ENCODE measurements at regions not wholly inside any gene's neighbourhood (a gene's known extent, or its start where the extent isn't known, plus 50 kb on each side); places are given as distances from the start of the nearest gene placed in this dataset.
"Not testable (repeated sequence)": the region's sequence is repeated elsewhere in the genome, so short reads cannot be mapped to it uniquely, and the experiment has no call there.

DNA sequence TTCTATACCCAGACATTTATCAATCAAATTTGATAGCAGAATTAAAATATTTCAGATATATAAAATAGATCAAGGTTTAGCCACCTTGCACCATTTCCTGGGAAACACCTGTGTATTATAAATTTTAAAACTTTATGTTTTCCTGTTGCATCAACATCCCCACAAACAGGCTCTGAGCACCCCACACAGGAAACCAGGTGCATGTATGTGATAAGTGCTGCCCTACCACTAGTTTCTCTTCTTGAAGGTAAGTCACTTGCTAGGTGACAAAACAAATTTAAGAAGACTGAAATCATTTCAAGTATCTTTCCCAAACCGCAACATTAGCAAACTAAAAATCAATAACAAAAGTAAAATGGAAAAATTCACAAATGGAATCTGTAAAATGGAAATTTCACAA, 496.1 kb upstream of the CCDC54 start:
- no peak for DNase-seq (ENCODE audit: low spot score)

DNA sequence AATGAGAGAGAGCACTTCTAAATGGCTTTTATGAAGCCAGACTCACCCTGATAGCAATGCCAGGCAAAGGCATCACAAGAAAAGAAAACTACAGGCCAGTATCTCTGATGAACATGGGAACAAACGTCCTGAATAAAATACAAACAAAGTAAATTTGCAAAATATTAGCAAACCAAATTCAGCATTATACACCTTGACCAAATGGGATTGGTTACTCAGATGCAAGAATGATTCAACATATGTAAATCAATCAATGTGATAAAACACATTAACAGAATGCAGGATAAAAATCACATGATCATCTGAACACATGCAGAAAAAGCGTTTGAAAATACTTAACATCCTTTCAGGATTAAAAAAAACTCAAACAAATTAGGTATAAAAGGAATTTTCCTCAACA, 494.9 kb upstream of the CCDC54 start:
- DNase-seq (ENCODE audit: low spot score): no peak

DNA sequence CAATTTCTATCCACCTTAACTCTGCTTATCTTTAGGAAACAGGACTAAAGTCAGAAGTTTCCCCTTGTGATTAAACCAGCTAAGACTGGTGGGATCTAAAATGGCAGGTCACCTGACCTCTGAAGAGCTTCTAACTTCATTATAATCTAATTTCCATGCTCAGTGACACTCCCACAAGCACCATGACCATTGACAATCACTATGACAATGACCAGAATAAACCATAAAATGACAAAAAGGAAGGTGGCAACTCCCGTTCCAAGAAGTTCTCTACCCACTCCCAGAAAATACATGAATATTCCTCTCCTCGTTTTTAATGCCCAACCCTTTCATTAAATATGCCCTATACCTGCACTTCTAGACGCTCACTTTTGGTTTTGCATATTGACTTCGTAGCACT, 471.2 kb upstream of the CCDC54 start:
- DNase-seq (ENCODE audit: low spot score): no peak

DNA sequence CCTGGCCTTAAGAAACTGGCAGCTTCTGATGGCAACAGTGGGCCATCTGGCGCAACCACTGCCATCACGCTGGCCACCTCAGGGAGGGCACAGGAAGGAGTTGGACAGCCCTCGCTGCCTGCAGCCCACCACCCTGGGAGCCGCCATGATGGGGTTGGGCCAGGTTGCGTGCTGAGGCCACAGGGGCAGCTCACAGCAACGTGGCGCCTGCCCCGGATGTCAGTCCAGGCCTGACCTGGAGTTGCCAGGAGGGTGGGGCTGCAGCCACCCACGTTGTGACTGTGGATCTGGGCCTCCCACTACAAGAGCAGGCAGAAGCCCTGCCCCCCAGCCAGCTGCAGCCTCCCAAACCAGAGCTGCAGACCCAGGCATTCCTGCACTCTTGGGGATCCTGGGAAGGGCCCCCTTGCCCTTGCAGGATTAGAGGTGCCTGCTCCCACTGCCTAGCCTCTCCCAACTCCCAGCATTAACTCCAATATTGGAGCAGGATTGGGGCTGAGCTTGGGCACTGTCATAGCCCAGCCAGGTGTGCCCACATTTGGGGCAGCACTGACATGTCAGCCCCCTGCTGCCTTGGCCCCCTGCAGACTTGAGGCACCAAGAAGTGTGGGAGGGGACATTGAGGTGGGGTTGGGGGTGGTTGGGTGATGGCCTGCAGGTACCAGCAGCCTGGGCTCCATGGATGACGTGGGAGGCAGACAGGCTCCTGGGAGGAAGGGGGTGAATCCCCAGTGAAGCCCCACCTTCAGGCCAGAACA, 468.9 kb upstream of the CCDC54 start:
- DNase-seq (ENCODE audit: low spot score): no peak

DNA sequence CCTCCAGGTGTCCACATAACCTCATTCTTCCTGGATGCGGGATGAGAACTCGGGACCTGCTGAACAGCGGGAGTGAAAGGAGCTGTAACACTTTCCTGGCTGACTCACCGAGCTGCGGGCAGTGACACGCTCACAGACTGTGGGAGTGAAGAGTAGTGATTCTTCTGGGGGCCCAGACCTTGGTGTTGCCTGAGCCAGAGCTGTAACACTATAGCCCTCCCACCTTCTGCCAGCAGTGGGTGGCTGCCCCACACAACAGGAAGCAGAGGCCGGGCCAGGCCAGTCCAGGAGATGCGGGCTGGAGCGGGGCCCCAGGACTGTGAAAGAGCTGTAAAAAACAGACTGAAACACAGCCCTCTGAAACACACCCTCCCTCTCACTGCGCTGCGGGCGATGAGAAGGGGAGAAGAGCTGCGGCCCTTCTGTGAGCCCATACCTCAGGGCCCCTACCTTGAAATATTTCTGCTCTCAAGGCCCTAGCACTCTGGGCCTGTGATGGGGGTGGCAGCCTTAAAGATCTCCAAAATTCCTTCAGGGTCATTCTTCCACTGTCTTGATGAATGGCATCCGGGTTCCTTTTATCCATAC, 464.0 kb upstream of the CCDC54 start:
- no peak for DNase-seq (ENCODE audit: low spot score)

DNA sequence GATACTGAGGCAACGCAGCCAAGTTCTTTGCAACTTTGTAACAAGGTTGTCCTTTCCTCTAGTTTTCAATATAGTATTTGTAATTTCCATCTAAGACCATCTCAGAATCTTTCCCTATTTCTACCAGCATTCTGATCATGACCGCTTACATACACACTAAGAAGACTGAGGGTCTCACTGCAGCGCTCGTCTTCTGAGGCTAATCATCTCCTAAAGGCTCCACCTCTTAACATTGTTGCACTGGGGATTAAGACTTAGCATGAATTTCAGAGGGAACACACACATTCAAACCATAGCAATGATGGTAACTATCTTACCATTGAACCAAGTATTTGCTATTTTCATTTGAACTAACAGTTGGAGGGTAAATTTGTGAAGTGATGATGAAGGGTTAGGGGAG, 463.3 kb upstream of the CCDC54 start:
- DNase-seq (ENCODE audit: low spot score): no peak

DNA sequence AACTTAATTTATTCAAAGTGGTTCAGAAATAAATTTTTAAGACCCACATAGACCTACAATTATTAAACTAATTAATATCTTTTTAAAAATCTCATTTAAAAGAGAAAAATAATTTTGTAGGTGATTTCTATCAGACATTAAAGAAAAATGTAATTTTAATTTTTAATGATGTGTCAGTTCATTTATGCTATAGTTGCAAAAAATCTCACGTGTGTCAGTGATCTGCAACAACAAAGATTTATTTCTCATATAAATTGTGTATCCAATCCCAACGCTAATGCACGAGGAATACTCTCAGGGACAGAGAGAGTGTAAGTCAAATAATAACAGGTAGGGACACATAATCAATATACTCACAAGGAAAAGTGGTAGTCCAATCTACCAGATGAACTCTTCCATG, 456.6 kb upstream of the CCDC54 start:
- no peak for DNase-seq (ENCODE audit: low spot score)

DNA sequence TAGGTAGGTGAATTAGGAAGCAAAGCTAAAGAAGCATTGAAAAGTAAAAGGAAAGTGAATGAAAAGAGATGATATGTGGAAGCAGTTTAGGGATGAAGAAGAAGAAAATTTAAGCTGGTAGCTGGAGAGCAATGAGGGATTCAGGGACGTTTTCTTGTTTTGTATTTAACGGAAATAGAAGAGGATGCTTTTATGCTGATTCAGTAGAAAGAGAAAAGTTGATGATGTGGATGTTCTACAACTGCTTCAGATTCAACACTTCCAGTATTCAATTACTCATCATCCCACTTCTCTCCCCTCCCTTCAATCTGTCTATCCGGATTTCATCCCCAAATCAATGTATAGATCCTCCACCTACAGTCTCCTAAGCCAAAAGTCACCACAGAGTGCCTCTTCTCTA, 448.2 kb upstream of the CCDC54 start:
- no peak for DNase-seq (ENCODE audit: low spot score)

DNA sequence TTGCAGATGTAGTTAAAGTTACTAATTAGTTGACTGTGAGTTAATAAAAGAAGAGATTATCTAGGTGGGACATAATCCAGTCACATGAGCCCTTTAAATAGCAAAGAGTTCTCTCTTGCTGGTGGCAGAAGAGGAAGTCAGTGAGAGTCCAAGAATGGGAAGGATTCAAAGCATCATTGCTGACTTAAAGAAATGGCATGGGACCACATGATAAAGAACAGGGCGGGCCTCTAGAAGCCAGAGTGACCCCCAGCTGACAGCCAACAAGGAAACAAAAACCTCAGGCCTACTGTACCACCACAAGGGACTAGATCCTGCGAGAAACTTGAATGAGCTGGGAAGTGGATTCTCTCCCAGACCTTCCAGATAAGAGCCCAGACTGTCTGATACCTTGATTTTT, 447.2 kb upstream of the CCDC54 start:
- no peak for DNase-seq (ENCODE audit: low spot score)

DNA sequence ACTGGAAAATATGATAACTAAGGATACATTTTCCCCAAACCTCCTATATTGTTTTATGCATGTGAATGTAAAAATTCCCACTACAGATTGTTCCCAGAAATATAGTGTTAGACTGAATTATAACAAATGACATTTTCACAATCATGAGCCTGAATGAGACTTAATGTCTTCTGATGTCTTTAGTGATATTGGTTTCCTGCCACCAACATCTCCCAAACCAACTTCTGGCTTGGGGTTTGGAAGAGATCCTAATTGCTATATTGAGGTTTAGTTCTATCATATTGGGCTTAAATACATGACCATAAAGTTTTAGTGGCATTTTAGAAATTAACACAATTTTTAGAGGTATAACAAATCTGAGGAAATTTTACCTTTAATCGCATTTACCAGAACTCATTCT, 445.3 kb upstream of the CCDC54 start:
- no peak for DNase-seq (ENCODE audit: low spot score)

DNA sequence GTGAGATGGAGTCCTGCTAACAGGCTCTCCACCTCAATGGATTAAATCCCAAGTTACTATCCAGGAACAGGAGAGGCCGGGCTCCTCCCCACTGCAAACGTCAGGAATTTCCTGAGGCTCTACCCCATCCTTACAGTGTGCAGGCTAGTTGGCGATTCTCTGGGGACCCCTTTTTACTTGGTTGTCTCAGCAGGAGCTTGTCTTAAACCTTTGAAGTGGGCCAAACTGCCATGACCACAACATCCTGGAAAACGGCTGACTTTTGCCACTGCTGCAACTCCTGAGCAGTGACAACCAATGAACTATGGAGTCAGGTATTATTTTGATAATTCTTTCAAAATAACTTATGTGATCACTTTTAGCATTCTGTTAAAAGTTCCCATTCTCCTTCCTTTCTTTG, 440.9 kb upstream of the CCDC54 start:
- no peak for DNase-seq (ENCODE audit: low spot score)

DNA sequence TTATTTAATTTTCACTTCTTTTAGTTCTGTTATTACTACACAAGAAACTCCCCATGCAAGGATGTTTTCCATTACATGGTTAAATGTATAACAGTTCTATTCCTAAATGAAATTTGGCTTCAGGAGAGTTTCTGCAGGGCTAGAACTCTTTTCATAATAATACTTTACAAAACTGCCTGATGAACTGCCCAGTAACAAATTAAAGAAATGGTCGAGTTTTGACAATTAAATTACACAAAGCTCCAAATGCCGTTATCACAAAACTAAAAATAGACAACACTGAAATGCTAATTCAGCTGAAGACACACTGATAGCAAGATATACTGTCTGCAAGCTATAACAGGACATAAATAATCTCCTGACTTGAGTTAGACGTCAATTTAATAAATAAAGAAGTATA, 435.2 kb upstream of the CCDC54 start:
- no peak for DNase-seq (ENCODE audit: low spot score)

DNA sequence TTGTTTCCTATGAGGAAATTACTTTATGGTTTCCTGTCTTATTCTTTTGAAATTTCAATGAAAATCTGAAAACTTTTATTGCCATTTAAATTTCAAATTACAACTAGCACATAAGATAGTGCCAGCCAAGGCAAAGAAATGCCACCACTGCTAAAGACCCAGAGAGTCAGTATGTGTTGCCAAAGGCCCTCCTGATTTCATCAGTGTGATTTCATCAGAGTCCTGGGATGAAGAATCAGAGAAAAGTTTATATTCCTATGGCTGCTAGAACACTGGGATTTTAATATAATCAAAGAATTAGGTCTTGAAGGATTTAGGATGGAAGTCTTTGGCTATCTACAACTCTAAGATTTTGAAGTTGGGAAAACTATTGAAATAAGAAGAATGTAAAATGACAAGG, 434.2 kb upstream of the CCDC54 start:
- no peak for DNase-seq (ENCODE audit: low spot score)

DNA sequence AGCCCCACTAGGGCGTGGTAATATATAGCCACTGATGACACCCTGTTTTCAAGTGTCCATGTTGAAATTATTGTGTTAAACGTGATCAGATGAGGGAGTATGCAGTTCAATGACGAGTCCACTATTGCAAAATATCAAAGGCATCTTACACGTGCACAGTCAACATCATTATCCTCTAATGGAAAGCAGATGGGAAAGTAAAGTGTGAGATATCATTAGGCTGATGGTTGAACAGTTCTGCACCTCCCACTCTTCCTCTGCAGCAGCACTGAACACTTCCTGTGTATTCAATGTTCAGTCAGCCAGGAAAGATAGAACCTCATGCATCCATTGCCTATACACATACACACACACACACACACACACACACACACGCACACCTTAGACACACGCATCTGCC, 431.8 kb upstream of the CCDC54 start:
- no peak for DNase-seq (ENCODE audit: low spot score)

DNA sequence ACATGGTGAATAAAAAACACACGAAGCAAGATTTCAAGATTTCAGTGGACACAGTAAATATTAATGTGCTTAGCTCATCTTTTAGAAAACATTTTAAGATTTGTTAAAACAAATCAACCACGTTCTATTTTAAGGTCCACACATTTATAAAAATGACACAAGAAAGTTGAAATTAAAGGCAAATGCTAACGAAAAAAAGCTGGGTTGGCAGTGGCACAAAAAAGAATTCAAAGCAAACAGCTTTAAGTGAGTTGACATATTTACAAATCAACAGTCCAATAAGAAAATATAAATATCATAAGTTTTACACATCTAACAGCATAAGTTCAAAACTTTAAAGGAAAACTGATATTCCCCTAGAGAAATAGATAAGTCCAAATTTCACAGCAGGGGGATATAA, 430.4 kb upstream of the CCDC54 start:
- DNase-seq (ENCODE audit: low spot score): no peak

DNA sequence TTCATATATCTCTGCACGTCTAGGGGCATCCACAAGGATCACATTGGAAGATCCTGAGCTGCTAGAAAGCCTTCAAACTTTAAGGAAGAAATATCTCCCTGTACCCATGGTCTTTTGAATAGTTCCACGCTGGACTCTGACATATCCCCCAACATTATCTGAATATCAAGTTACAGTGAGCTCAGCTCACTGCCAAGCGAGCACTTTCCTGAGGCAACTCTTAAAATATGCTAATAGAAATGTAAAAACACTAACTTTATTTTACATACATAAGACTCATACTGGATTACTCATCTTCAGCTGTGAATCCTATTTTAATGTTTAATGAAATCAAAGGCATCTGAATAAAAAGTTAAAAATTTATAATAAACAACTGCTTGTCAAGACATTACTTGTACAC, 420.2 kb upstream of the CCDC54 start:
- DNase-seq (ENCODE audit: low spot score): no peak

DNA sequence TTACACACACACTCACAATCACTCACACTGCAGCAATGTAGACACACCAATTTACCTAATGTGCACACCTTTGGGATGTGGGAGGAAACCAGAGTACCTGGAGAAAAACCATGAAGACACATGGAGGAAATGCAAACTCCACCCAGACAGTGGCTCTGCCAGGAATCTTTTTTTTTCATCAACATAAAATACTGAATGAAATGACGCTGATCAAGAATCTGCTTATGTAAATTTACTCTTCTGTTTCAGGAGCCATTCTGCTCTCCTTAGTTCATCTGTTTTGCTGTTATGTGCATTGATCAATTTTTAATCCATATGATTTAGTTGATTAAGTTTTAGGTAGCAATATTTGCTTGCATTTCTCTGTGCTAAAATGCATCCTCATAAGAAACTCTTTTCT, 414.2 kb upstream of the CCDC54 start:
- DNase-seq (ENCODE audit: low spot score): no peak

DNA sequence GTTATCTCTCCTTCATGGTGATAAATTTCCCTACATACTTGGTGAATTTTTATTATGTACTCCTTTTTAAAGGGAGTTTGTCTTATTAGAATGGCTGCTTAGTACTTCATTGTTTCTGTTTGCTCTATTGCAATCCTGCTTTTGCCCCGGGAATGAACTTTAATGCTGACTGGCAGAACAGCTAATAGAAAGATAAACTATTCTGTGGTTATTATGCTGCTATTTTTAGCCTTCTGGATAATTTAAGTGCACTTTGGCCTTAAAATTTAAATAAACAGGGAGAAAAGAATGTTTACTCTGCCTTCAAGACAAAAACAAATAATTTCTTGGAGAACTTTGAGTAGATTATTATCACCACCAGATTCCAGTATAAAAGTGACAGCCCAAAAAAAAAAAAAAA, 413.8 kb upstream of the CCDC54 start:
- DNase-seq (ENCODE audit: low spot score): no peak

DNA sequence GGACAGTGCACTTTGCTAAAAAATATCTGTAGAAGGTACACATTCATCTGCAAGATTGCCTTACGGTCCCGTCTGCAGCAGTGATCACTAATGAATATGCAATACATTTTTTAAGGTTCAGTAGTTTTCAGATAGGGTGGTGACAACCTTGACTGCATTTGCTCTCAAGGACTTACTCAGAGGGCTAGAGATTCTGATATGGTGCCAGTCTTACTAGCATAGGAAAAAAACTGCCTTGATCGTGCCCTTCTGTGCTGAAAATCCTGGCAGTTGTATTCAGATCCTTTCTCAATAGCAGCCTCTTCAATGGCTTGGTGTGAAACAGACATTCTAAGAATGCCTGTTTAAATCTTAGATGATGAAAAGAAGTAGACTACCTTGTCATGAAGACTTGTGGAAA, 411.9 kb upstream of the CCDC54 start:
- DNase-seq (ENCODE audit: low spot score): no peak

DNA sequence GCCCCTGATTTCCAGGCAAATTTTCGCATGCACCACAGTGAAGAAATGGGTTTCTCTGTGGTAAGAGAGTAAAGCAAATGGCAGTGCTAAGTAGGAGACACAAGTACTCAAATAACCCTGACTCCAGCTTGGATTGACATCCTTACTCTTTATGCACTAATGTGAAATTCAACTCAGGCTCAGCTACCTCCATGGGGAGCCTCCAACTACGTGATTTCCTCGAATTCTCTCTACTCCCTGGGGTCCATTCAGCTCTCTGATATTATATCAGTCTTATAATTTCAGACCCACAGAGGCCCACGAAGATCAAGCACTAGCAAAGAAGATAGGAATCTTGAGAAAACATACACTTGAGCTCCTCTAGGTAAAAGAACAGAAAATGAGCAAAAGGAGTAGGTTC, 407.6 kb upstream of the CCDC54 start:
- no peak for DNase-seq (ENCODE audit: low spot score)

DNA sequence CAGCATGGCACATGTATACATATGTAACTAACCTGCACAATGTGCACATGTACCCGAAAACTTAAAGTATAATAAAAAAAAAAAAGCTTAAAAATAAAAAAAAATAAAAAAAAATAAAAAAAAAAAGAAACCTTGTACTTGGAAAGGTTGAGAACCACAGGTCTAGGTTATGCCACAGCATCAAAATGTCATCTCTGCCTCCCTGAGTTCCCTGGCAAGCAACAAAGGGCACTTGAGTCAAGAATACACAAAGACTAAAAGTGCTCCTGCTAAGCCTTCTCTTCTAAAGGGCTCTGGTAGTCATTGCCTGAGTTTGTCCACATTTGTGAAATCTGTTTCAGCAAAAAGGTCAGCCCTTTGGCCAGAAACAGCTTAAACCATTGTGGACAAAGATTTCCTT, 395.8 kb upstream of the CCDC54 start:
- DNase-seq (ENCODE audit: low spot score): no peak

DNA sequence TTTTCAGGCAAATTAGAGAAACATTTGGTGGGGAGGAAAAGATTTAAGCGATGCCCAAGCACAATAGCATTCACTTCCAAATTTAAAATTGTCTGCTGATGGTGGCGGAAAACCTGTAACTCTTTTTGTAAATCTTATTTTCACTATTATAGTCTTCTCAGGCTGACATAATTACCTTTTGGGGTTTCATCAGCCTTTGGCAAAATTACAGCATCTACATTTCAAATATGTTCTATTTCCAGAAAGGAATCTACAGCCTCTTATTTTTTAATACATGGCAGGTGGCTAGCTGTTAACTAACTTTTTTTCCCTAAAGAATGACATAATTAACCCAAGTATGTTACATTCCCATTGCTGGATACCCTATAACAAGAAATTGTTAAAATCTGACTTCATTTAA, 391.5 kb upstream of the CCDC54 start:
- no peak for DNase-seq (ENCODE audit: low spot score)

DNA sequence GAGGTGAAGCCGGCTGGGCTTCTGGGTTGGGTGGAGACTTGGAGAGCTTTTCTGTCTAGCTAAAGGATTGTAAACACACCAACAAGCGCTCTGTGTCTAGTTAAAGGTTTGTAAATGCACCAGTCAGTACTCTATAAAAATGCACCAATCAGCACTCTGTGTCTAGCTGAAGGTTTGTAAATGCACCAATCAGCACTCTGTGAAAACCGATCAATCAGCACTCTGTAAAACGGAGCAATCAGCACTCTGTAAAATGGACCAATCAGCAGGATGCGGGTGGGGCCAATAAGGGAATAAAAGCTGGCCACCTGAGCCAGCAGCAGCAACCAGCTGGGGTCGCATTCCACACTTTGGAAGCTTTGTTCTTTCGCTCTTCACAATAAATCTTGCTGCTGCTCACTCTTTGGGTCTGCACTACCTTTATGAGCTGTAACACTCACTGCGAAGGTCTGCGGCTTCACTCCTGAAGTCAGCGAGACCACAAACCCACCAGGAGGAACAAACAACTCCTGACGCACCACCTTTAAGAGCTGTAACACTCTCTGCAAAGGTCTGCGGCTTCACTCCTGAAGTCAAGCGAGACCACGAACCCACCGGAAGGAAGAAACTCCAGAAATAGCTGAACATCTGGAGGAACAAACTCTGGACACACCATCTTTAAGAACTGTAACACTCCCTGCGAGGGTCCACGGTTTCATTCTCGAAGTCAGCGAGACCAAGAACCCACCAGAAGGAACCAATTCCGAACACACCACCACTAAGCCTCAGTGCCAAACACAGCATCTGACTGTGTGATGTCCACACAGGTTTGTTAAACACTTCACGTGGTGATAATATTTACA, 378.2 kb upstream of the CCDC54 start:
- not testable (repeated sequence) for DNase-seq (ENCODE audit: low spot score)

Data from CD4-positive, alpha-beta T cell treated with Interleukin-15 for 4 hours (primary cell).